ENCODE measurements at regions not wholly inside any gene's neighbourhood (a gene's known extent, or its start where the extent isn't known, plus 50 kb on each side); places are given as distances from the start of the nearest gene placed in this dataset.

- TF ChIP-seq, protein P1, sequence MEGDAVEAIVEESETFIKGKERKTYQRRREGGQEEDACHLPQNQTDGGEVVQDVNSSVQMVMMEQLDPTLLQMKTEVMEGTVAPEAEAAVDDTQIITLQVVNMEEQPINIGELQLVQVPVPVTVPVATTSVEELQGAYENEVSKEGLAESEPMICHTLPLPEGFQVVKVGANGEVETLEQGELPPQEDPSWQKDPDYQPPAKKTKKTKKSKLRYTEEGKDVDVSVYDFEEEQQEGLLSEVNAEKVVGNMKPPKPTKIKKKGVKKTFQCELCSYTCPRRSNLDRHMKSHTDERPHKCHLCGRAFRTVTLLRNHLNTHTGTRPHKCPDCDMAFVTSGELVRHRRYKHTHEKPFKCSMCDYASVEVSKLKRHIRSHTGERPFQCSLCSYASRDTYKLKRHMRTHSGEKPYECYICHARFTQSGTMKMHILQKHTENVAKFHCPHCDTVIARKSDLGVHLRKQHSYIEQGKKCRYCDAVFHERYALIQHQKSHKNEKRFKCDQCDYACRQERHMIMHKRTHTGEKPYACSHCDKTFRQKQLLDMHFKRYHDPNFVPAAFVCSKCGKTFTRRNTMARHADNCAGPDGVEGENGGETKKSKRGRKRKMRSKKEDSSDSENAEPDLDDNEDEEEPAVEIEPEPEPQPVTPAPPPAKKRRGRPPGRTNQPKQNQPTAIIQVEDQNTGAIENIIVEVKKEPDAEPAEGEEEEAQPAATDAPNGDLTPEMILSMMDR (IDR thresholded peaks at IDR 0.05): no peak
- TF ChIP-seq, protein P2, sequence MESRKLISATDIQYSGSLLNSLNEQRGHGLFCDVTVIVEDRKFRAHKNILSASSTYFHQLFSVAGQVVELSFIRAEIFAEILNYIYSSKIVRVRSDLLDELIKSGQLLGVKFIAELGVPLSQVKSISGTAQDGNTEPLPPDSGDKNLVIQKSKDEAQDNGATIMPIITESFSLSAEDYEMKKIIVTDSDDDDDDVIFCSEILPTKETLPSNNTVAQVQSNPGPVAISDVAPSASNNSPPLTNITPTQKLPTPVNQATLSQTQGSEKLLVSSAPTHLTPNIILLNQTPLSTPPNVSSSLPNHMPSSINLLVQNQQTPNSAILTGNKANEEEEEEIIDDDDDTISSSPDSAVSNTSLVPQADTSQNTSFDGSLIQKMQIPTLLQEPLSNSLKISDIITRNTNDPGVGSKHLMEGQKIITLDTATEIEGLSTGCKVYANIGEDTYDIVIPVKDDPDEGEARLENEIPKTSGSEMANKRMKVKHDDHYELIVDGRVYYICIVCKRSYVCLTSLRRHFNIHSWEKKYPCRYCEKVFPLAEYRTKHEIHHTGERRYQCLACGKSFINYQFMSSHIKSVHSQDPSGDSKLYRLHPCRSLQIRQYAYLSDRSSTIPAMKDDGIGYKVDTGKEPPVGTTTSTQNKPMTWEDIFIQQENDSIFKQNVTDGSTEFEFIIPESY (IDR thresholded peaks at IDR 0.05; ENCODE audit: borderline replicate concordance, low read depth): no peak
Measured at GRCh38 chr6:50361641-50362331, 312.1 kb upstream of the DEFB112 start.
